ENCODE measurements at regions not wholly inside any gene's neighbourhood (a gene's known extent, or its start where the extent isn't known, plus 50 kb on each side); places are given as distances from the start of the nearest gene placed in this dataset.

GRCh38 chr14:71332476-71332875, 425.2 kb downstream of the PCNX1 start:
- no peaks in the 10 kb centered on the region for H3K36me3 ChIP-seq
- H3K27me3 ChIP-seq, result no peaks in the 10 kb centered on the region
- H3K27ac ChIP-seq, result no peak overlapping the region
- H3K4me1 ChIP-seq, result peaks cover 3% of the 10 kb centered on the region
- ATAC-seq, result no peak
- TF ChIP-seq CTCF (IDR thresholded peaks at IDR 0.05), result no peak
- no peaks in the 10 kb centered on the region for H3K9me3 ChIP-seq
- H3K4me3 ChIP-seq, result no peak overlapping the region
- DNase-seq, result no peak
- intact Hi-C loops (cut with DNase I), result no loop called here

- no peaks in the 10 kb centered on the region for H3K9me3 ChIP-seq
- H3K4me1 ChIP-seq, result peaks cover 3% of the 10 kb centered on the region
- no peak for DNase-seq
- no peak for ATAC-seq
- H3K27ac ChIP-seq, result no peak overlapping the region
- H3K27me3 ChIP-seq, result no peaks in the 10 kb centered on the region
- H3K36me3 ChIP-seq, result no peaks in the 10 kb centered on the region
- H3K4me3 ChIP-seq, result no peak overlapping the region
- TF ChIP-seq CTCF (IDR thresholded peaks at IDR 0.05), result no peak
- intact Hi-C loops (cut with DNase I), result no loop called here
These were observed 426.4 kb downstream of the PCNX1 start for GRCh38 chr14:71333705-71334104.

- DNase-seq (no peak), ATAC-seq (peak; percentile 52)
- intact Hi-C loops (cut with DNase I), result no loop called here
- H3K27ac ChIP-seq, result no peak overlapping the region
- no peaks in the 10 kb centered on the region for H3K9me3 ChIP-seq
- H3K4me1 ChIP-seq, result peaks cover 18% of the 10 kb centered on the region
- H3K36me3 ChIP-seq, result no peaks in the 10 kb centered on the region
- H3K27me3 ChIP-seq, result no peaks in the 10 kb centered on the region
- no peak for TF ChIP-seq CTCF (IDR thresholded peaks at IDR 0.05)
- H3K4me3 ChIP-seq, result no peak overlapping the region
These were observed 429.4 kb downstream of the PCNX1 start for GRCh38 chr14:71336489-71337192.

- Histone ChIP-seq H3K9me3 (no peaks in the 10 kb centered on the region), H3K27ac (no peak overlapping the region), H3K36me3 (no peaks in the 10 kb centered on the region), H3K27me3 (no peaks in the 10 kb centered on the region), H3K4me3 (no peak overlapping the region), H3K4me1 (peaks cover 15% of the 10 kb centered on the region)
- no peak for TF ChIP-seq CTCF (IDR thresholded peaks at IDR 0.05)
- DNase-seq (no peak), ATAC-seq (no peak)
- intact Hi-C loops (cut with DNase I), result no loop called here
These were observed 430.9 kb downstream of the PCNX1 start for GRCh38 chr14:71338153-71338552.

GRCh38 chr14:71339650-71340415, 432.6 kb downstream of the PCNX1 start:
- Histone ChIP-seq H3K4me1 (peaks cover 22% of the 10 kb centered on the region), H3K27me3 (no peaks in the 10 kb centered on the region), H3K4me3 (no peak overlapping the region), H3K36me3 (no peaks in the 10 kb centered on the region), H3K9me3 (no peaks in the 10 kb centered on the region), H3K27ac (no peak overlapping the region)
- ATAC-seq (peak; percentile 34), DNase-seq (no peak)
- intact Hi-C loops (cut with DNase I), result no loop called here
- no peak for TF ChIP-seq CTCF (IDR thresholded peaks at IDR 0.05)

Data from upper lobe of right lung (tissue), 1 donor.